ENCODE measurements at regions not wholly inside any gene's neighbourhood (a gene's known extent, or its start where the extent isn't known, plus 50 kb on each side); places are given as distances from the start of the nearest gene placed in this dataset.

DNA sequence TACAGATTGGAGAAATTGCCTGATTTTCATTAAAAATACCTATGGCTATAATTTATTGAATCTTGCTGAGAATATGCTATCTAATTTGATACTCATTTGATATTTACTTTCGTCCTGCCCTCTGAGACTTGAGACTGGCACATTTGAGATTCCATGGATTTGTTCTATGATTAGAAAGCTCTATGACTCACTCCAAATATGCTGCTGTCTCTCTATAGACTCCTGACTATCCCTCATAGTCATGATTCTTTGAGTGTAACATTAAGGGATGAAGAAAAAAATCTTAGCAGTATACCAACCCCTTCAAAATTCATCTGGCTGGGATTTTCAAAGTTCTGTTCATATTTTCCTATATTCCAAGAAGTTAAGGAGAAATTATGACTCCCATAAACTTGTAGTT lies 191.9 kb downstream of the LRIG3 start:
- intact Hi-C loops (cut with DNase I), result no loop called here
- 56 to 60% methylated on average over 1 of the region's 1 CpG for WGBS, 2 donors
- TF ChIP-seq, protein P1, sequence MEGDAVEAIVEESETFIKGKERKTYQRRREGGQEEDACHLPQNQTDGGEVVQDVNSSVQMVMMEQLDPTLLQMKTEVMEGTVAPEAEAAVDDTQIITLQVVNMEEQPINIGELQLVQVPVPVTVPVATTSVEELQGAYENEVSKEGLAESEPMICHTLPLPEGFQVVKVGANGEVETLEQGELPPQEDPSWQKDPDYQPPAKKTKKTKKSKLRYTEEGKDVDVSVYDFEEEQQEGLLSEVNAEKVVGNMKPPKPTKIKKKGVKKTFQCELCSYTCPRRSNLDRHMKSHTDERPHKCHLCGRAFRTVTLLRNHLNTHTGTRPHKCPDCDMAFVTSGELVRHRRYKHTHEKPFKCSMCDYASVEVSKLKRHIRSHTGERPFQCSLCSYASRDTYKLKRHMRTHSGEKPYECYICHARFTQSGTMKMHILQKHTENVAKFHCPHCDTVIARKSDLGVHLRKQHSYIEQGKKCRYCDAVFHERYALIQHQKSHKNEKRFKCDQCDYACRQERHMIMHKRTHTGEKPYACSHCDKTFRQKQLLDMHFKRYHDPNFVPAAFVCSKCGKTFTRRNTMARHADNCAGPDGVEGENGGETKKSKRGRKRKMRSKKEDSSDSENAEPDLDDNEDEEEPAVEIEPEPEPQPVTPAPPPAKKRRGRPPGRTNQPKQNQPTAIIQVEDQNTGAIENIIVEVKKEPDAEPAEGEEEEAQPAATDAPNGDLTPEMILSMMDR (IDR thresholded peaks at IDR 0.05), result no peak
- FAIRE-seq (no peak), DNase-seq (no peak), ATAC-seq (no peak)
- Histone ChIP-seq H3K4me3 (no peak overlapping the region), H3K9me3 (no peaks in the 10 kb centered on the region), H3K27me3 (no peaks in the 10 kb centered on the region), H3K36me3 (no peaks in the 10 kb centered on the region), H3K4me1 (peaks cover 0 to 3% (median 0%) of the 10 kb centered on the region in 3 donors), H3K27ac (no peak overlapping the region)

DNA sequence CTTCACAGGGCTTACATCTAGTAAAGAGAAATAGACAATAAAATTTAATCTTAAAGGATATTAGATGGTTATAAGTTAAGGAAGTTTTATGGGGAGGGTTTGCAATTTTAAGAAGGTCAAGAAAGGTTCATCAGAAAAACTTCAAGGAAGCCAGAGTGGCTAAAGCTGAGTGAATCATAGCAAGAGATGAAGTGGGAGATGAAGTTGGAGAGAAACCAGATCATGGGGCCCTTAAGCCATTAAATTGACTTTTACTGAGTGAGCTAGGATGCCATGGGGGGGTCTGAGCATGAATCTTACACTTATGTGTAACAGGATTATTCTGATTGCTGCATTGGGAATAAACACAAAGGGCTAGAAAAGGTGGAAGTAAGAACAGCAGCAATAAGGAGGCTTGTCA lies 189.2 kb downstream of the LRIG3 start:
- TF ChIP-seq, protein P1 (IDR thresholded peaks at IDR 0.05), result no peak

DNA sequence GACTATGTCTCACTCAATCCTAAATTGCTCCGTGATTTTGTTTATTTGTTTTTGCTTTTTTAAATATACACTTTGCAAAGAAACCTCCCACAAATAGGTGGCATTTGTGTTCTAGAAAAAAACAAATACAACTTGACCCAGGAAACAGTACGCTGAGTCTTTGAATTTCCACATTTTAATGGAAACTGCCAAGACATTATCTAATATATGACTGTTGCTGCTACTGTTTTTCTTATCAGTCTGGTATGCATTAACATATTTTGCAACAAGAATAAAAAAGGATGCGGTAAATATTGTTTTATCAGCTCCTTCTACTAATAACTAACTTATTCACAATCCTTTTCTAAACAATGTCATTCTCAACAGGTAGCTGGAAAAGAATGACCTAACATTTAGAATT lies 187.4 kb downstream of the LRIG3 start:
- 18 to 19% methylated on average over 3 of the region's 3 CpGs for WGBS, 2 donors
- Histone ChIP-seq H3K27ac (no peak overlapping the region), H3K9me3 (no peaks in the 10 kb centered on the region), H3K4me3 (no peak overlapping the region), H3K36me3 (no peaks in the 10 kb centered on the region), H3K4me1 (peaks cover 0 to 3% (median 0%) of the 10 kb centered on the region in 3 donors), H3K27me3 (no peaks in the 10 kb centered on the region)
- TF ChIP-seq, protein P1 (IDR thresholded peaks at IDR 0.05), result no peak
- intact Hi-C loops (cut with DNase I), result no loop called here
- DNase-seq (no peak), FAIRE-seq (no peak), ATAC-seq (peak in 1 of 4 donors; percentile 48)

More for the DNA sequence above, 189.2 kb downstream of the LRIG3 start:
- DNase-seq, result no peak
- H3K27me3 ChIP-seq, result no peaks in the 10 kb centered on the region
- no peak overlapping the region for H3K4me3 ChIP-seq
- H3K9me3 ChIP-seq, result no peaks in the 10 kb centered on the region
- peaks cover 0 to 3% (median 0%) of the 10 kb centered on the region in 3 donors for H3K4me1 ChIP-seq
- H3K36me3 ChIP-seq, result no peaks in the 10 kb centered on the region
- no peak overlapping the region for H3K27ac ChIP-seq
- intact Hi-C loops (cut with DNase I), result no loop called here
- no peak for ATAC-seq
- no peak for FAIRE-seq

DNA sequence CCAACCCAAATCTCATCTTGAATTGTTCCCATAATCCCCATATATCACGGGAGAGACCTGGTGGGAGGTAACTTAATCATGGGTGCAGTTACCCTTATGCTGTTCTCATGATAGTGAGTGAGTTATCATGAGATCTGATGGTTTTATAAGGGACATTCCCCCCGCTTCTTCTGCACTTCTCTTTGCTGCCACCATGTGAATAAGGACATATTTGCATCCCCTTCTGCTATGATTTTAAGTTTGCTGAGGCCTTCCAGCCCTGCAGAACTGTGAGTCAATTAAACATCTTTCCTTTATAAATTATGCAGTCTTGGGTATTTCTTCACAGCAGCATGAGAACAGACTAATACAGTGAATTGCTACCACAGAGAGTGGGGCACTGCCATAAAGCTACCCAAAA lies 179.1 kb downstream of the LRIG3 start:
- 97 to 98% methylated on average over 2 of the region's 2 CpGs for WGBS, 2 donors

DNA sequence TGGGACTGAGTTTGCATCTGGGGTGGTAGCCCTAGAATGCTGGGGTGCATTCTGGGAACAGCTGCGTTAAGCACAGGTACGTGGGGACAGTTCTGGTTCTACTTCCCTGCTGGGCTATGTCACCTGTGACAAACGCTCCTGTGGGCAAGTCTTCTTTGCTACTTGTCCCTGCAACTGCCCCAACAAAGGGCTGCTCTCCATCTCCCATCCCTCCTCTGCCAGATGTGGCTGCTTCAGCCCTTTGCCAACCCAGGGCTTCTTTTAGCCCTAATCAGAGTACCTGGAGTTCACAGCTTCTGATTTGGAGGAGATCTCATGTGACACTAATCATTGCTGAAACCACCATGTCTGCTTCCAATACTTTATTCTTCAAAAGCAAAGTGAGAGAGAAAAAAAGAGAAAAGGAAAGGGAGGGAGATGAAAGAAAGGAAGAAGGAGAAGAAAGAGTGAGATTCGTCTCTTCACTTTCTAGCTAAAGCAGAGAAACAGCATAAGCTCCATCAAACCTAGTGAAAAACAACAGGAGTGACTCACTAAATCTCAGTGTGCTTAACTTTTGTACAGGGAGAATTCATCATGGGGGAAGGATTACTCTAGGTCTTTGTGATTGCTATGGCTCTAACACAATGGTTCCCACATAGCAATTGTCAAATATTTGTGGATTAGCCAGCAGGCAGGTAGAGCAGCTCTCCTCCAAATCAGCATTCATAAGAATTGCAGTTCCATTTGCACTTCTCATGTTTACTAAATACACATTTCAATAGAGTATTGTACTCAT lies 174.8 kb downstream of the LRIG3 start:
- Histone ChIP-seq H3K4me1 (no peaks in the 10 kb centered on the region), H3K4me3 (no peak overlapping the region), H3K27me3 (no peaks in the 10 kb centered on the region), H3K9me3 (no peaks in the 10 kb centered on the region), H3K36me3 (no peaks in the 10 kb centered on the region), H3K27ac (no peak overlapping the region)
- TF ChIP-seq, protein P1 (IDR thresholded peaks at IDR 0.05), result no peak
- DNase-seq (no peak), ATAC-seq (no peak), FAIRE-seq (no peak)
- 75 to 89% methylated on average over 4 of the region's 4 CpGs for WGBS, 2 donors
- intact Hi-C loops (cut with DNase I), result no loop called here

More for the DNA sequence above, 179.1 kb downstream of the LRIG3 start:
- ATAC-seq (no peak), FAIRE-seq (no peak), DNase-seq (no peak)
- Histone ChIP-seq H3K4me1 (no peaks in the 10 kb centered on the region), H3K4me3 (no peak overlapping the region), H3K27me3 (no peaks in the 10 kb centered on the region), H3K9me3 (no peaks in the 10 kb centered on the region), H3K36me3 (no peaks in the 10 kb centered on the region), H3K27ac (no peak overlapping the region)
- TF ChIP-seq, protein P1 (IDR thresholded peaks at IDR 0.05), result no peak
- intact Hi-C loops (cut with DNase I), result no loop called here
